ENCODE measurements at regions not wholly inside any gene's neighbourhood (a gene's known extent, or its start where the extent isn't known, plus 50 kb on each side); places are given as distances from the start of the nearest gene placed in this dataset.
A peak's percentile ranks its signal among the peaks of the same experiment; 100 is the strongest.
"Not testable (repeated sequence)": the region's sequence is repeated elsewhere in the genome, so short reads cannot be mapped to it uniquely, and the experiment has no call there.

- TF ChIP-seq, protein P1, sequence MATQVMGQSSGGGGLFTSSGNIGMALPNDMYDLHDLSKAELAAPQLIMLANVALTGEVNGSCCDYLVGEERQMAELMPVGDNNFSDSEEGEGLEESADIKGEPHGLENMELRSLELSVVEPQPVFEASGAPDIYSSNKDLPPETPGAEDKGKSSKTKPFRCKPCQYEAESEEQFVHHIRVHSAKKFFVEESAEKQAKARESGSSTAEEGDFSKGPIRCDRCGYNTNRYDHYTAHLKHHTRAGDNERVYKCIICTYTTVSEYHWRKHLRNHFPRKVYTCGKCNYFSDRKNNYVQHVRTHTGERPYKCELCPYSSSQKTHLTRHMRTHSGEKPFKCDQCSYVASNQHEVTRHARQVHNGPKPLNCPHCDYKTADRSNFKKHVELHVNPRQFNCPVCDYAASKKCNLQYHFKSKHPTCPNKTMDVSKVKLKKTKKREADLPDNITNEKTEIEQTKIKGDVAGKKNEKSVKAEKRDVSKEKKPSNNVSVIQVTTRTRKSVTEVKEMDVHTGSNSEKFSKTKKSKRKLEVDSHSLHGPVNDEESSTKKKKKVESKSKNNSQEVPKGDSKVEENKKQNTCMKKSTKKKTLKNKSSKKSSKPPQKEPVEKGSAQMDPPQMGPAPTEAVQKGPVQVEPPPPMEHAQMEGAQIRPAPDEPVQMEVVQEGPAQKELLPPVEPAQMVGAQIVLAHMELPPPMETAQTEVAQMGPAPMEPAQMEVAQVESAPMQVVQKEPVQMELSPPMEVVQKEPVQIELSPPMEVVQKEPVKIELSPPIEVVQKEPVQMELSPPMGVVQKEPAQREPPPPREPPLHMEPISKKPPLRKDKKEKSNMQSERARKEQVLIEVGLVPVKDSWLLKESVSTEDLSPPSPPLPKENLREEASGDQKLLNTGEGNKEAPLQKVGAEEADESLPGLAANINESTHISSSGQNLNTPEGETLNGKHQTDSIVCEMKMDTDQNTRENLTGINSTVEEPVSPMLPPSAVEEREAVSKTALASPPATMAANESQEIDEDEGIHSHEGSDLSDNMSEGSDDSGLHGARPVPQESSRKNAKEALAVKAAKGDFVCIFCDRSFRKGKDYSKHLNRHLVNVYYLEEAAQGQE (IDR thresholded peaks at IDR 0.05; ENCODE audit: low read depth) = no peak
- TF ChIP-seq CEBPB (IDR thresholded peaks at IDR 0.05; ENCODE audit: low read depth) (no peak), SIN3A (IDR thresholded peaks at IDR 0.05; ENCODE audit: low read depth) (no peak), YY1 (IDR thresholded peaks at IDR 0.05; ENCODE audit: extremely low read depth, insufficient replicate concordance, low read depth, low read length) (no peak), ZFX (IDR thresholded peaks at IDR 0.05) (no peak), JUND (IDR thresholded peaks at IDR 0.05) (no peak), FOSL1 (IDR thresholded peaks at IDR 0.05; ENCODE audit: low read depth) (no peak)
These were observed 270.6 kb upstream of the IRX4 start (continued) for GRCh38 chr5:2153350-2153749.

DNA sequence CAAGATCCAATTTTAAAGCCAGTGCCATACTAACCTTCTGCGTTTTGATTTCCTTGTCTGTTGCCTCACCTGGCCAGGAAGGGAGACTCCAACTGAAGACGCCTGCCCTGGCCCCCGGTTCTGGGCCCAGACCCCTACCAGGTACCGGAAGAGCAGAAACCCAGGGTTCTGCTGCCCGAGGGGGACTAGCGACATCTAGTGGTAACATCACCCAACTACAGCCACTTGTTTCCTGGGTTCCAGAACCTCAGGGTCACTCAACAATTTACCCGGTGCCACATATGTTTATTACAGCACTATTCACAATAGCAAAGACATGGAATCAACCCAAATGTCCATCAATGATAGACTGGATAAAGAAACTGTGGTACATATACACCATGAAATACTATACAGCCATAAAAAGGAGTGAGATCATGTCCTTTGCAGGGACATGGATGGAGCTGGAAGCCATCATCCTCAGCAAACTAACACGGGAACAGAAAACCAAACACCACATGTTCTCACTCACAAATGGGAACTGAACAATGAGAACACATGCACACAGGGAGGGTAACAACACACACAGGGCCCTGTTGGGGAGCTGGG, 268.7 kb upstream of the IRX4 start:
- Histone ChIP-seq H3K27me3 (ENCODE audit: insufficient read depth, low read length) (peaks cover 15% of the 10 kb centered on the region), H3K4me1 (ENCODE audit: control insufficient read depth in 1 of 2, insufficient read depth in 2 of 2, low read length in 2 of 2) (peaks cover 19 to 22% of the 10 kb centered on the region in 2 experiments)
- H3K27ac ChIP-seq (ENCODE audit: low read depth, low read length); H3K9ac ChIP-seq (ENCODE audit: low read length); H3K36me3 ChIP-seq (ENCODE audit: control insufficient read depth in 1 of 2, insufficient read depth in 2 of 2, low read length in 2 of 2); H2AFZ ChIP-seq (ENCODE audit: low read depth, low read length, poor library complexity, severe bottlenecking); H3K4me2 ChIP-seq (ENCODE audit: low read length); H3K4me3 ChIP-seq (replicated peaks in 1 of 2; ENCODE audit: low read depth in 1 of 2, low read length in 2 of 2); H3K9me2 ChIP-seq (ENCODE audit: insufficient read depth); POLR2A ChIA-PET; H4K20me1 ChIP-seq (ENCODE audit: insufficient read depth); H3K79me2 ChIP-seq (ENCODE audit: insufficient read depth, low read length); H3K9me3 ChIP-seq (ENCODE audit: control insufficient read depth in 1 of 2, insufficient read depth in 1 of 2, low read depth in 1 of 2, low read length in 2 of 2); BruUV-seq (replicated peaks); RAD21 ChIA-PET (ENCODE audit: low non-redundant PET in 1 of 2, low total read pairs in 2 of 2, uncharacterized antibody in 2 of 2, unreplicated experiment in 2 of 2): not testable (repeated sequence)
- ATAC-seq (peak; percentile 52), DNase-seq (ENCODE audit: low read depth, low spot score) (peak; percentile 15)
- TF ChIP-seq ELF1 (IDR thresholded peaks at IDR 0.05; ENCODE audit: borderline replicate concordance, low read depth) (peak; percentile 41), CTCF (IDR thresholded peaks at IDR 0.05 in 2 of 3, conservative IDR thresholded peaks at IDR 0.05 in 1 of 3; ENCODE audit: borderline replicate concordance in 1 of 3, insufficient read depth in 1 of 3, low read depth in 2 of 3, low read length in 2 of 3) (peak; percentile 74 to 88 (median 87)), RAD21 (IDR thresholded peaks at IDR 0.05; ENCODE audit: low read depth) (peak; percentile 79)
- CTCF ChIA-PET = interaction anchor here (0.8 to 1.2 kb wide), 3 partner anchors 112 to 388 kb away, joined by 3 to 5 read pairs (median 5); no protein-coding TSS in a partner anchor
- intact Hi-C loops (cut with micrococcal nuclease) = loop anchor here (1.0 to 10.0 kb wide), 4 partner anchors 81 to 477 kb away; no protein-coding TSS in a partner anchor

Data from HCT116 (cell line).